ENCODE measurements at regions not wholly inside any gene's neighbourhood (a gene's known extent, or its start where the extent isn't known, plus 50 kb on each side); places are given as distances from the start of the nearest gene placed in this dataset.

DNA sequence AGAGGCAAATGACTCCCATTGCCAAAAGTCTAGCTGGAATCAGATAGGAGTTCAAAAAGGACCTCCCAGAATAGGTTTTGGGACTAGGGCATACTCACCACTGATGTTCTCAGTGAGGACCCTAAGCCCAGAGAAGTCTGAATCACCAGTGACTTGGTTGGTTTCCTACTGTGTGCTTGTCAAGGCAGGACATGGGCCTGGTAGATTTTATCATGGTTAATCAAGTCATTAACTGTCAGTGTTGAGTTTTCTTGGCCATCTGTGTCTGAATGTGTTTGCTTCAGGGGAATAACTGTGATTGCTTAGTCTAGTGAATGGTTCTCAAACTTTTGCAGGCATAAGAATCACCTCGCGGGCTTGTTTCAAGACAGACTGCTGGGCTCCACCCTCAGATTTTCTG is 99.0 kb upstream of the GDNF start:
- TF ChIP-seq, protein P1, sequence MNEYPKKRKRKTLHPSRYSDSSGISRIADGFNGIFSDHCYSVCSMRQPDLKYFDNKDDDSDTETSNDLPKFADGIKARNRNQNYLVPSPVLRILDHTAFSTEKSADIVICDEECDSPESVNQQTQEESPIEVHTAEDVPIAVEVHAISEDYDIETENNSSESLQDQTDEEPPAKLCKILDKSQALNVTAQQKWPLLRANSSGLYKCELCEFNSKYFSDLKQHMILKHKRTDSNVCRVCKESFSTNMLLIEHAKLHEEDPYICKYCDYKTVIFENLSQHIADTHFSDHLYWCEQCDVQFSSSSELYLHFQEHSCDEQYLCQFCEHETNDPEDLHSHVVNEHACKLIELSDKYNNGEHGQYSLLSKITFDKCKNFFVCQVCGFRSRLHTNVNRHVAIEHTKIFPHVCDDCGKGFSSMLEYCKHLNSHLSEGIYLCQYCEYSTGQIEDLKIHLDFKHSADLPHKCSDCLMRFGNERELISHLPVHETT (tag by site-specific recombination; IDR thresholded peaks at IDR 0.05): no peak
- TF ChIP-seq, protein P2, sequence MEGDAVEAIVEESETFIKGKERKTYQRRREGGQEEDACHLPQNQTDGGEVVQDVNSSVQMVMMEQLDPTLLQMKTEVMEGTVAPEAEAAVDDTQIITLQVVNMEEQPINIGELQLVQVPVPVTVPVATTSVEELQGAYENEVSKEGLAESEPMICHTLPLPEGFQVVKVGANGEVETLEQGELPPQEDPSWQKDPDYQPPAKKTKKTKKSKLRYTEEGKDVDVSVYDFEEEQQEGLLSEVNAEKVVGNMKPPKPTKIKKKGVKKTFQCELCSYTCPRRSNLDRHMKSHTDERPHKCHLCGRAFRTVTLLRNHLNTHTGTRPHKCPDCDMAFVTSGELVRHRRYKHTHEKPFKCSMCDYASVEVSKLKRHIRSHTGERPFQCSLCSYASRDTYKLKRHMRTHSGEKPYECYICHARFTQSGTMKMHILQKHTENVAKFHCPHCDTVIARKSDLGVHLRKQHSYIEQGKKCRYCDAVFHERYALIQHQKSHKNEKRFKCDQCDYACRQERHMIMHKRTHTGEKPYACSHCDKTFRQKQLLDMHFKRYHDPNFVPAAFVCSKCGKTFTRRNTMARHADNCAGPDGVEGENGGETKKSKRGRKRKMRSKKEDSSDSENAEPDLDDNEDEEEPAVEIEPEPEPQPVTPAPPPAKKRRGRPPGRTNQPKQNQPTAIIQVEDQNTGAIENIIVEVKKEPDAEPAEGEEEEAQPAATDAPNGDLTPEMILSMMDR (tag by site-specific recombination; IDR thresholded peaks at IDR 0.05): no peak
- TF ChIP-seq ZNF248 (tag by site-specific recombination; IDR thresholded peaks at IDR 0.05) (no peak), ZNF146 (tag by site-specific recombination; IDR thresholded peaks at IDR 0.05) (no peak), OVOL3 (tag by site-specific recombination; IDR thresholded peaks at IDR 0.05) (no peak), ZNF707 (tag by site-specific recombination; IDR thresholded peaks at IDR 0.05) (no peak), ZBTB7A (tag by site-specific recombination; IDR thresholded peaks at IDR 0.05; ENCODE audit: low read depth) (no peak), ZNF140 (tag by site-specific recombination; IDR thresholded peaks at IDR 0.05) (no peak), ZNF510 (tag by site-specific recombination; IDR thresholded peaks at IDR 0.05; ENCODE audit: insufficient replicate concordance) (no peak), IKZF3 (tag by site-specific recombination; IDR thresholded peaks at IDR 0.05) (no peak), ZNF585B (tag by site-specific recombination; IDR thresholded peaks at IDR 0.05) (no peak), MEIS1 (CRISPR knock-in tag; IDR thresholded peaks at IDR 0.05; ENCODE audit: borderline replicate concordance) (no peak), OSR2 (tag by site-specific recombination; IDR thresholded peaks at IDR 0.05) (no peak), REST (tag by site-specific recombination; IDR thresholded peaks at IDR 0.05) (no peak)

All from HEK293 (cell line).